B cell (primary cell): ENCODE measurements at regions not wholly inside any gene's neighbourhood (a gene's known extent, or its start where the extent isn't known, plus 50 kb on each side); places are given as distances from the start of the nearest gene placed in this dataset.

Source experiments
- ATAC-seq: fragments of 200-7000 bp; cut with Tn5 transposase; one replicate; pipeline ENCODE4 v1.10.0; 2021; ENCODE audit warnings: low read depth, mild to moderate bottlenecking, moderate number of reproducible peaks, moderate library complexity
- CTCF ChIA-PET: fragments of 350-600 bp; sonication (Branson Sonifier 250); formaldehyde crosslinking; loops from one replicate; lab custom pipeline; 2021; ENCODE audit warnings: antibody characterized with exemption, inconsistent platforms; lab: Charles Lee
- POLR2A ChIA-PET: fragments of 350-600 bp; sonication (Branson Sonifier 250); formaldehyde crosslinking; loops from one replicate; lab custom pipeline; 2021; ENCODE audit warnings: antibody characterized with exemption; lab: Charles Lee
- DNase-seq: peaks from one replicate; pipeline ENCODE4 v3.0.0; 2013
- H2AFZ ChIP-seq: 2 replicates; pipeline ENCODE4 v1.6.1; 2012; ENCODE audit warnings: mild to moderate bottlenecking, low read depth, low read length; ENCODE audit not compliant: insufficient read depth, poor library complexity, severe bottlenecking
- H3K27ac ChIP-seq, 2 donors: 1 replicate in 1 of 2; 2 replicates in 1 of 2; pipeline ENCODE4 v1.5.1; 2012 to 2013; ENCODE audit warnings: low read length in 2 of 2, mild to moderate bottlenecking in 2 of 2, moderate library complexity in 1 of 2
- H3K27me3 ChIP-seq, 4 experiments: fragments of 200-600 bp in 1 of 4; sonication (generic) in 1 of 4; replicated peaks in 1 of 4; 1 replicate in 2 of 4; 2 replicates in 2 of 4; pipeline versions ENCODE4 v1.6.1 to v1.7.0; 2013 to 2016; ENCODE audit warnings: low read length in 3 of 4, mild to moderate bottlenecking in 2 of 4, mixed read lengths in 1 of 4, moderate library complexity in 1 of 4; ENCODE audit not compliant: insufficient read depth in 4 of 4, control insufficient read depth in 3 of 4; ENCODE audit errors: control extremely low read depth in 1 of 4
- H3K36me3 ChIP-seq, 2 experiments: replicated peaks in 1 of 2; 1 replicate in 1 of 2; 2 replicates in 1 of 2; pipeline versions ENCODE4 v1.6.1 to v1.7.1; 2013; ENCODE audit warnings: low read length in 1 of 2; ENCODE audit not compliant: insufficient read depth in 2 of 2, control insufficient read depth in 1 of 2; ENCODE audit errors: control extremely low read depth in 1 of 2, extremely low read depth in 1 of 2
- H3K4me1 ChIP-seq, 2 donors: fragments of 200-600 bp in 1 of 2; sonication (generic) in 1 of 2; 1 replicate in 1 of 2; 2 replicates in 1 of 2; pipeline versions ENCODE4 v1.5.1 to v1.6.1; 2013 to 2017; ENCODE audit warnings: low read length in 2 of 2; ENCODE audit not compliant: control insufficient read depth in 2 of 2, insufficient read depth in 2 of 2
- H3K4me2 ChIP-seq: replicated peaks from 2 replicates; pipeline ENCODE3; 2012; ENCODE audit warnings: mild to moderate bottlenecking, low read depth, low read length; ENCODE audit not compliant: poor library complexity, severe bottlenecking
- H3K4me3 ChIP-seq, 5 experiments: fragments of 200-600 bp in 1 of 5; sonication (generic) in 1 of 5; 1 replicate in 3 of 5; 2 replicates in 2 of 5; pipeline versions ENCODE4 v1.5.1 to v1.7.0; 2011 to 2016; ENCODE audit warnings: low read length in 4 of 5, mild to moderate bottlenecking in 4 of 5, low read depth in 2 of 5, control low read depth in 1 of 5, moderate library complexity in 1 of 5; ENCODE audit not compliant: insufficient read depth in 1 of 5; ENCODE audit errors: control extremely low read depth in 1 of 5, extremely low read depth in 1 of 5
- H3K79me2 ChIP-seq: fragments of 200-600 bp; sonication (generic); one replicate; pipeline ENCODE4 v1.6.0; 2016; ENCODE audit warnings: low read length; ENCODE audit not compliant: control insufficient read depth, insufficient read depth
- H3K9ac ChIP-seq: fragments of 200-600 bp; sonication (generic); 2 replicates; pipeline ENCODE4 v1.6.1; 2017; ENCODE audit warnings: mild to moderate bottlenecking, low read length, moderate library complexity
- H3K9me3 ChIP-seq, 3 donors: one replicate each; pipeline versions ENCODE4 v1.6.1 to v1.7.1; 2013; ENCODE audit warnings: low read length in 2 of 3; ENCODE audit not compliant: control insufficient read depth in 2 of 3, insufficient read depth in 1 of 3; ENCODE audit errors: control extremely low read depth in 1 of 3
- H4K20me1 ChIP-seq: 2 replicates; pipeline ENCODE4 v1.6.0; 2012; ENCODE audit warnings: mild to moderate bottlenecking, low read length; ENCODE audit not compliant: insufficient read depth, control insufficient read depth, poor library complexity, severe bottlenecking
- H3K27ac Mint-ChIP-seq: one replicate; pipeline ENCODE4 v1.8.0; 2021; ENCODE audit warnings: mixed read lengths
- H3K27me3 Mint-ChIP-seq: one replicate; pipeline ENCODE4 v1.8.0; 2021; ENCODE audit warnings: mixed read lengths
- H3K4me1 Mint-ChIP-seq: one replicate; pipeline ENCODE4 v1.8.0; 2021; ENCODE audit warnings: mixed read lengths
- H3K4me3 Mint-ChIP-seq: one replicate; pipeline ENCODE4 v1.8.0; 2021; ENCODE audit warnings: mixed read lengths
- H3K9me3 Mint-ChIP-seq: one replicate; pipeline ENCODE4 v1.8.0; 2022; ENCODE audit warnings: mixed read lengths; ENCODE audit not compliant: insufficient read depth
- EZH2 ChIP-seq: IDR thresholded peaks from 2 replicates; pipeline ENCODE4 v1.6.1; 2012; ENCODE audit warnings: borderline replicate concordance, low read depth, mild to moderate bottlenecking, moderate library complexity, low read length; ENCODE audit not compliant: insufficient read depth, poor library complexity, severe bottlenecking
- WGBS: methylation state at CpG from one replicate; pipeline ENCODE4 v1.1.5; 2013; ENCODE audit warnings: missing lambda C conversion rate; ENCODE audit not compliant: insufficient coverage; 5-methylcytosine and 5-hydroxymethylcytosine counted together
- intact Hi-C: fragments of 100-400 bp; cut with micrococcal nuclease; formaldehyde crosslinking; loops from one replicate; pipeline ENCODE4 v1.10.0; 2022
- TF ChIP-seq, protein P1 (sequence below): fragments of 200-600 bp; IDR thresholded peaks from one replicate; pipeline ENCODE4 v1.8.0; 2022; ENCODE audit warnings: antibody characterized with exemption, mild to moderate bottlenecking

DNA sequence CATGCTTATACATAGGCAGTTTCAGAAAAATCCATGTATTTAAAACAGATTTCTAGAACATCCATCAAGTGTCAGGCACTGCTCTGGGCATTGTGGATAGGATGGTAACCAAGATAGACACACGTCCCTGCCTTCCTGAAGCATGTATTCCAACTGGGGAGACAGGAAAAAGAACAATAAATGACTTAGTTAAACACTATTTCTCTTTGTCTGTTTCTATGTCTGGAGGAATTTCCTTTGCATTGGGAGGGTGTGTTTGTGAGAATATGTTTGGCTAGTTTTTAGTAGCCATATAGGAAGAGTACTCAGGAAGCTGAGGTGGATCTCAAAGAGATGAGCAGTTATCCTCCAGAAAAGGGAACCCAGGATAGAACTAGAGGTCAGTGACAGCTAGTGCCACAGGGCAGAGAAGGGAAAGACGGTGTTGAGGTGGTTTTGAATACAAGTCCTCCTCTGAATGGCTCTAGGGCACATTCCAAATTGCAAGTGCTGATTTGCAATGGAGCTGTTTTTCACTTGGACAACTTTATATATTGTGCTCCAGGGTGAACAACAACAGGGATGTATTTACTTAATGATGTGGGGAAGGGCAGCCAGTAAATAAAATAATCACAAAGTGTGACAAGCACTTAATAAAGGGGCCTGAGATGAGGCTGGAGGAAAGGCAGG, 144.7 kb upstream of the SHB start:
- intact Hi-C loops: loop anchor here (10.0 kb wide), 1 partner anchor 59 kb away; no protein-coding TSS in a partner anchor
- ChIA-PET CTCF (no interaction called here), POLR2A (no interaction called here)
- Histone ChIP-seq H3K9me3 (no peaks in the 10 kb centered on the region), H3K27ac (no peak overlapping the region), H3K79me2 (no peaks in the 10 kb centered on the region), H3K4me2 (no peak overlapping the region), H3K4me1 (no peaks in the 10 kb centered on the region), H2AFZ (no peak overlapping the region), H4K20me1 (no peaks in the 10 kb centered on the region), H3K27me3 (peaks cover 0 to 3% (median 0%) of the 10 kb centered on the region in 4 experiments), H3K36me3 (no peaks in the 10 kb centered on the region), H3K9ac (no peak overlapping the region), H3K4me3 (no peak overlapping the region)
- no peaks in the 10 kb centered on the region for H3K9me3 Mint-ChIP-seq
- H3K4me3 Mint-ChIP-seq: no peak overlapping the region
- DNase-seq: no peak
- no peaks in the 10 kb centered on the region for H3K4me1 Mint-ChIP-seq
- ATAC-seq: no peak
- 45% methylated on average over 1 of the region's 2 CpGs for WGBS
- H3K27me3 Mint-ChIP-seq: peaks cover 29% of the 10 kb centered on the region
- TF ChIP-seq, protein P1, sequence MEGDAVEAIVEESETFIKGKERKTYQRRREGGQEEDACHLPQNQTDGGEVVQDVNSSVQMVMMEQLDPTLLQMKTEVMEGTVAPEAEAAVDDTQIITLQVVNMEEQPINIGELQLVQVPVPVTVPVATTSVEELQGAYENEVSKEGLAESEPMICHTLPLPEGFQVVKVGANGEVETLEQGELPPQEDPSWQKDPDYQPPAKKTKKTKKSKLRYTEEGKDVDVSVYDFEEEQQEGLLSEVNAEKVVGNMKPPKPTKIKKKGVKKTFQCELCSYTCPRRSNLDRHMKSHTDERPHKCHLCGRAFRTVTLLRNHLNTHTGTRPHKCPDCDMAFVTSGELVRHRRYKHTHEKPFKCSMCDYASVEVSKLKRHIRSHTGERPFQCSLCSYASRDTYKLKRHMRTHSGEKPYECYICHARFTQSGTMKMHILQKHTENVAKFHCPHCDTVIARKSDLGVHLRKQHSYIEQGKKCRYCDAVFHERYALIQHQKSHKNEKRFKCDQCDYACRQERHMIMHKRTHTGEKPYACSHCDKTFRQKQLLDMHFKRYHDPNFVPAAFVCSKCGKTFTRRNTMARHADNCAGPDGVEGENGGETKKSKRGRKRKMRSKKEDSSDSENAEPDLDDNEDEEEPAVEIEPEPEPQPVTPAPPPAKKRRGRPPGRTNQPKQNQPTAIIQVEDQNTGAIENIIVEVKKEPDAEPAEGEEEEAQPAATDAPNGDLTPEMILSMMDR: no peak
- no peak for TF ChIP-seq EZH2
- no peak overlapping the region for H3K27ac Mint-ChIP-seq

DNA sequence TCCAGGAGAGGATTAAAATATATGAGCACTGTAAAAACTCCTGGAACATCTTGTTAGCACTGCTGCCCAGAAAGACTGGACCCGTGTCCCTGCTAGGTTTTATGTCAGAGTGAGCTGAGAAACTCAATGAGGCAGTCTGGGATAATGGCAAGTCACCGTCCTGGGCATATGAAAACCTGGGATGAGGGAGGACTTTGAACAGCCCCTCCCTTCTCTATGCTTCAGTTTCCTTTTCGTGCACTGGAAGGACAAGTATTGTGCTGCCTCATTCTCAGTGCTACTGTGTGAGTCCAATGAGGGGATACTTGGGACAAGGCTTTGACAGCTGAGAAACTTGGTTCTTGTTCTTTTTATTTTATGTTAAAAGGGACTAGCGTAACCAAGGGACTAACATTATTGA, 143.0 kb upstream of the SHB start:
- no peak overlapping the region for H3K4me3 ChIP-seq
- no peak overlapping the region for H3K4me2 ChIP-seq
- no peak overlapping the region for H3K9ac ChIP-seq
- H4K20me1 ChIP-seq: no peaks in the 10 kb centered on the region
- H3K9me3 ChIP-seq: peaks cover 0 to under 1% (median 0%) of the 10 kb centered on the region in 3 donors
- ATAC-seq: no peak
- WGBS: 81% methylated on average over 2 of the region's 4 CpGs
- no peak overlapping the region for H3K27ac ChIP-seq
- Mint-ChIP-seq H3K27me3 (peaks cover 29% of the 10 kb centered on the region), H3K27ac (no peak overlapping the region), H3K4me1 (no peaks in the 10 kb centered on the region), H3K4me3 (no peak overlapping the region), H3K9me3 (no peaks in the 10 kb centered on the region)
- intact Hi-C loops: loop anchor here (10.0 kb wide), 1 partner anchor 57 kb away; no protein-coding TSS in a partner anchor
- no peak for DNase-seq
- POLR2A ChIA-PET: no interaction called here
- H3K36me3 ChIP-seq: no peaks in the 10 kb centered on the region
- H3K79me2 ChIP-seq: no peaks in the 10 kb centered on the region
- no peaks in the 10 kb centered on the region for H3K4me1 ChIP-seq
- CTCF ChIA-PET: no interaction called here
- peaks cover 0 to 3% (median 0%) of the 10 kb centered on the region in 4 experiments for H3K27me3 ChIP-seq
- TF ChIP-seq, protein P1: no peak
- no peak for TF ChIP-seq EZH2
- H2AFZ ChIP-seq: no peak overlapping the region
